MM.1S (cell line): ENCODE measurements at regions not wholly inside any gene's neighbourhood (a gene's known extent, or its start where the extent isn't known, plus 50 kb on each side); places are given as distances from the start of the nearest gene placed in this dataset.

Experiments used
- EZH2 ChIP-seq: fragments of 300-600 bp; sonication (generic); optimal IDR thresholded peaks from 2 replicates; pipeline ENCODE3; 2017; ENCODE audit warnings: low read depth, mild to moderate bottlenecking, antibody characterized with exemption, low read length, mixed read lengths
- TF ChIP-seq, protein P1 (sequence below): fragments of 300-600 bp; sonication (generic); IDR thresholded peaks from 2 replicates; pipeline ENCODE4 v1.5.1; 2016; ENCODE audit warnings: antibody characterized with exemption, low read length, mixed read lengths

GRCh38 chr7:18116661-18117060 lies 89.0 kb upstream of the PRPS1L1 start:
- TF ChIP-seq, protein P1, sequence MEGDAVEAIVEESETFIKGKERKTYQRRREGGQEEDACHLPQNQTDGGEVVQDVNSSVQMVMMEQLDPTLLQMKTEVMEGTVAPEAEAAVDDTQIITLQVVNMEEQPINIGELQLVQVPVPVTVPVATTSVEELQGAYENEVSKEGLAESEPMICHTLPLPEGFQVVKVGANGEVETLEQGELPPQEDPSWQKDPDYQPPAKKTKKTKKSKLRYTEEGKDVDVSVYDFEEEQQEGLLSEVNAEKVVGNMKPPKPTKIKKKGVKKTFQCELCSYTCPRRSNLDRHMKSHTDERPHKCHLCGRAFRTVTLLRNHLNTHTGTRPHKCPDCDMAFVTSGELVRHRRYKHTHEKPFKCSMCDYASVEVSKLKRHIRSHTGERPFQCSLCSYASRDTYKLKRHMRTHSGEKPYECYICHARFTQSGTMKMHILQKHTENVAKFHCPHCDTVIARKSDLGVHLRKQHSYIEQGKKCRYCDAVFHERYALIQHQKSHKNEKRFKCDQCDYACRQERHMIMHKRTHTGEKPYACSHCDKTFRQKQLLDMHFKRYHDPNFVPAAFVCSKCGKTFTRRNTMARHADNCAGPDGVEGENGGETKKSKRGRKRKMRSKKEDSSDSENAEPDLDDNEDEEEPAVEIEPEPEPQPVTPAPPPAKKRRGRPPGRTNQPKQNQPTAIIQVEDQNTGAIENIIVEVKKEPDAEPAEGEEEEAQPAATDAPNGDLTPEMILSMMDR, result no peak
- TF ChIP-seq EZH2, result no peak
